ENCODE measurements at regions not wholly inside any gene's neighbourhood (a gene's known extent, or its start where the extent isn't known, plus 50 kb on each side); places are given as distances from the start of the nearest gene placed in this dataset.
"Not testable (repeated sequence)": the region's sequence is repeated elsewhere in the genome, so short reads cannot be mapped to it uniquely, and the experiment has no call there.

DNA sequence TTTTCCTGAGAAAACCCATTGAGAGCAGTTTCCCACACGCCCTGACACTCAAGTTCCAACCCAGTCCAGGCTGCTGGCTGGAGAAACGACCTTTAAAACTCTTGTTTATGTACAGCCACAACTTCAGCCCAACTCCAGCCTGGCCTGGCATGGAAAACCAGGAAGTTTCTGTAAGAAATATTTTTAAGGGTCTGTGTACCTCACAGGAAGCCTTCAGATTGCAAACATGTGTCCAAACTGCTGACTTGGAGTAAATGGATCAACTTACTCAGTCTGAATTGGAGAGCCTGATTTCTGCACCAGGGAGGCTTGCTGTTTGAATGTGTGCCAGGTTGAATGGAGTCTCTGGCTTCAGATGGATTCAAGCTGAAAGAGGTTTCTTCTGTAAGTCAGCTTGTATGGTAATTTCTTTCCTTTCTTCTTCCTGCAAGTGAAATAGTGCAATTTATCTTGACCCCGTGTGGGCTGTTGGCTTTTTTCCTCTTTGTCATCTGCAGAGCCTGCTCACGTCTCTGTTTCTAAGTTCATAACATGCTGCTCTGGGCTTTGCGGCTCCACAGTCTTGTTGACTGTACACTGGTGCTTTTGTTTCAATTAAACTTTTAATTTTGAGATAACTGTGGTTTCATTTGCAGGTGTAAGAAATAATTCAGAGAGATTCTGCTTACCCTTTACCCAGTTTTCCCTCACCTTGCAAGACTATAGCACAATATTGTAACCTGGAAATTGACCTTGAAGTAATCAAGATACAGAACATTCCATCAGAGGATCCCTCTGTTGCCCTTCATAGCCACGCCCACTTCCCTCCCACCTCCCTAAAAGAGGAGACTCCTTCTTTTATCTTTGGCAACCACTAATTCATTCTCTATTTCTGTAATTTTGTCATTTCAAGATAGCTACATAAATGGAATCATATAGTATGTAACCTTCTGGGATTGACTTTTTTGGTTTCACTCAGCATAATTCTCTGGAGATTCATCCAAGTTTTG is 109.7 kb upstream of the PRMT8 start:
- Mint-ChIP-seq H3K4me3 (ENCODE audit: unreplicated experiment) (no peak overlapping the region), H3K36me3 (ENCODE audit: insufficient read depth, unreplicated experiment) (no peaks in the 10 kb centered on the region), H3K9me3 (ENCODE audit: unreplicated experiment) (no peaks in the 10 kb centered on the region), H3K27me3 (ENCODE audit: insufficient read depth, unreplicated experiment) (peaks cover 9% of the 10 kb centered on the region), H3K27ac (ENCODE audit: unreplicated experiment) (no peak overlapping the region), H3K4me1 (ENCODE audit: low read depth, unreplicated experiment) (no peaks in the 10 kb centered on the region)
- no peak for DNase-seq
- H3K27me3 ChIP-seq (replicated peaks; ENCODE audit: control insufficient read depth, insufficient read depth, low read length) = no peaks in the 10 kb centered on the region; the same call in 1 of the 2 replicates
- H3K36me3 ChIP-seq (ENCODE audit: control insufficient read depth, insufficient read depth, low read length) = no peaks in the 10 kb centered on the region
- no peaks in the 10 kb centered on the region for H3K4me1 ChIP-seq
- CTCF ChIA-PET = no interaction called here
- BruUV-seq (replicated peaks) = no TSS peak
- intact Hi-C loops (cut with micrococcal nuclease; ENCODE audit: unreplicated experiment) = no loop called here
- POLR2A ChIA-PET = no interaction called here
- no peak overlapping the region for H3K4me3 ChIP-seq (ENCODE audit: low read depth, low read length)
- H3K9me3 ChIP-seq = peaks cover 9% of the 10 kb centered on the region; the same call in 1 of the 2 replicates
- no peak for TF ChIP-seq CTCF (IDR thresholded peaks at IDR 0.05; ENCODE audit: insufficient read depth in 1 of 2, low read depth in 1 of 2, low read length in 1 of 2, severe bottlenecking in 1 of 2, unreplicated experiment in 1 of 2)

- intact Hi-C loops (cut with micrococcal nuclease; ENCODE audit: unreplicated experiment) = no loop called here
- H3K27me3 Mint-ChIP-seq (ENCODE audit: insufficient read depth, unreplicated experiment) = peaks cover 16% of the 10 kb centered on the region
- no peaks in the 10 kb centered on the region for H3K36me3 Mint-ChIP-seq (ENCODE audit: insufficient read depth, unreplicated experiment)
- H3K9me3 ChIP-seq = peaks cover 3% of the 10 kb centered on the region; the same call in 1 of the 2 replicates
- H3K4me1 Mint-ChIP-seq (ENCODE audit: low read depth, unreplicated experiment) = no peaks in the 10 kb centered on the region
- H3K27ac Mint-ChIP-seq (ENCODE audit: unreplicated experiment) = no peak overlapping the region
- no peak overlapping the region for H3K4me3 ChIP-seq (ENCODE audit: low read depth, low read length)
- H3K27me3 ChIP-seq (replicated peaks; ENCODE audit: control insufficient read depth, insufficient read depth, low read length) = 0 out of 2 replicates have a peak, but pooled peaks cover 1% of the 10 kb centered on the region
- no peak for DNase-seq
- BruUV-seq (replicated peaks) = no TSS peak
- ChIA-PET CTCF (interaction anchor here (1.4 kb wide), 1 partner anchor 90 kb away, joined by 3 read pairs; no protein-coding TSS in a partner anchor), POLR2A (no interaction called here)
- TF ChIP-seq CTCF (IDR thresholded peaks at IDR 0.05; ENCODE audit: insufficient read depth in 1 of 2, low read depth in 1 of 2, low read length in 1 of 2, severe bottlenecking in 1 of 2, unreplicated experiment in 1 of 2) = no peak
- no peaks in the 10 kb centered on the region for H3K9me3 Mint-ChIP-seq (ENCODE audit: unreplicated experiment)
- no peak overlapping the region for H3K4me3 Mint-ChIP-seq (ENCODE audit: unreplicated experiment)
- no peaks in the 10 kb centered on the region for H3K36me3 ChIP-seq (ENCODE audit: control insufficient read depth, insufficient read depth, low read length)
- no peaks in the 10 kb centered on the region for H3K4me1 ChIP-seq
These were observed 101.0 kb upstream of the PRMT8 start for GRCh38 chr12:3389986-3390385.

DNA sequence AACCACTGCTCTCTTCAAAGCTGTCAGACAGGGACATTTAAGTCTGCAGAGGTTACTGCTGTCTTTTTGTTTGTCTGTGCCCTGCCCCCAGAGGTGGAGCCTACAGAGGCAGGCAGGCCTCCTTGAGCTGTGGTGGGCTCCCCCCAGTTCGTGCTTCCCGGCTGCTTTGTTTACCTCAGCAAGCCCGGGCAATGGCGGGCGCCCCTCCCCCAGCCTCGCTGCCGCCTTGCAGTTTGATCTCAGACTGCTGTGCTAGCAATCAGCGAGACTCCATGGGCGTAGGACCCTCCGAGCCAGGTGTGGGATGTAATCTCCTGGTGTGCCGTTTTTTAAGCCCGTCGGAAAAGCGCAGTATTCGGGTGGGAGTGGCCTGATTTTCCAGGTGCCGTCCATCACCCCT is 93.4 kb upstream of the PRMT8 start:
- H3K27me3 ChIP-seq (replicated peaks; ENCODE audit: control insufficient read depth, insufficient read depth, low read length); H3K36me3 ChIP-seq (ENCODE audit: control insufficient read depth, insufficient read depth, low read length); H3K36me3 Mint-ChIP-seq (ENCODE audit: insufficient read depth, unreplicated experiment); H3K9me3 Mint-ChIP-seq (ENCODE audit: unreplicated experiment); intact Hi-C loops (cut with micrococcal nuclease; ENCODE audit: unreplicated experiment); H3K27ac Mint-ChIP-seq (ENCODE audit: unreplicated experiment); BruUV-seq (replicated peaks); H3K4me1 Mint-ChIP-seq (ENCODE audit: low read depth, unreplicated experiment); H3K4me1 ChIP-seq; H3K27me3 Mint-ChIP-seq (ENCODE audit: insufficient read depth, unreplicated experiment); H3K9me3 ChIP-seq; CTCF ChIA-PET: not testable (repeated sequence)
- H3K4me3 ChIP-seq (ENCODE audit: low read depth, low read length) = peak overlapping the region; percentile 29
- peak in 1 of 2 experiments; percentile 19 for DNase-seq
- POLR2A ChIA-PET = interaction anchor here (0.6 kb wide), 1 partner anchor 268 kb away, joined by 3 read pairs; no protein-coding TSS in a partner anchor
- peak overlapping the region; percentile 72 for H3K4me3 Mint-ChIP-seq (ENCODE audit: unreplicated experiment)

Measured in Caco-2 (cell line).